ENCODE measurements at regions not wholly inside any gene's neighbourhood (a gene's known extent, or its start where the extent isn't known, plus 50 kb on each side); places are given as distances from the start of the nearest gene placed in this dataset.

GRCh38 chr12:24045816-24046257 is 96.4 kb upstream of the SOX5 start (continued):
- no peak for TF ChIP-seq TFDP1 (CRISPR knock-in tag; IDR thresholded peaks at IDR 0.05; ENCODE audit: borderline replicate concordance)
- TF ChIP-seq IRF2 (CRISPR knock-in tag; IDR thresholded peaks at IDR 0.05) = peak; percentile 43; the same call in 1 of the 2 replicates
- TF ChIP-seq ZNF382 (CRISPR knock-in tag; IDR thresholded peaks at IDR 0.05; ENCODE audit: borderline replicate concordance) = no peak
- no peak for TF ChIP-seq ZNF251 (CRISPR knock-in tag; IDR thresholded peaks at IDR 0.05)
- TF ChIP-seq ZNF607 (CRISPR knock-in tag; IDR thresholded peaks at IDR 0.05; ENCODE audit: borderline replicate concordance) = no peak
- TF ChIP-seq HIC2 (CRISPR knock-in tag; IDR thresholded peaks at IDR 0.05; ENCODE audit: low read depth) = no peak
- no peak for TF ChIP-seq MXD1 (CRISPR knock-in tag; IDR thresholded peaks at IDR 0.05)
- TF ChIP-seq POLR2G (IDR thresholded peaks at IDR 0.05; ENCODE audit: low read depth, low read length) = peak; percentile 62
- no peak for TF ChIP-seq CHCHD3 (CRISPR knock-in tag; IDR thresholded peaks at IDR 0.05)
- TF ChIP-seq ZNF737 (CRISPR knock-in tag; IDR thresholded peaks at IDR 0.05; ENCODE audit: borderline replicate concordance) = no peak
- TF ChIP-seq ZBTB14 (CRISPR knock-in tag; IDR thresholded peaks at IDR 0.05) = no peak
- TF ChIP-seq GZF1 (CRISPR knock-in tag; IDR thresholded peaks at IDR 0.05) = no peak
- TF ChIP-seq MTF2 (CRISPR knock-in tag; IDR thresholded peaks at IDR 0.05; ENCODE audit: borderline replicate concordance) = no peak
- TF ChIP-seq MAFG (CRISPR knock-in tag; IDR thresholded peaks at IDR 0.05) = no peak
- TF ChIP-seq KIAA2018 (CRISPR knock-in tag; IDR thresholded peaks at IDR 0.05; ENCODE audit: borderline replicate concordance) = no peak
- TF ChIP-seq E2F1 (CRISPR knock-in tag; IDR thresholded peaks at IDR 0.05) = no peak

Data from HepG2 (cell line).